ENCODE measurements at regions not wholly inside any gene's neighbourhood (a gene's known extent, or its start where the extent isn't known, plus 50 kb on each side); places are given as distances from the start of the nearest gene placed in this dataset.
"Not testable (repeated sequence)": the region's sequence is repeated elsewhere in the genome, so short reads cannot be mapped to it uniquely, and the experiment has no call there.

GRCh38 chr3:71934520-71935270 lies 149.7 kb upstream of the PROK2 start:
- DNase-seq (ENCODE audit: low read depth), result no peak

- no peak for DNase-seq (ENCODE audit: low read depth)
These were observed 147.0 kb upstream of the PROK2 start for GRCh38 chr3:71931922-71932321.

GRCh38 chr3:71930056-71930991 lies 145.4 kb upstream of the PROK2 start:
- peak; percentile 40 for DNase-seq (ENCODE audit: low read depth)

- no peak for DNase-seq (ENCODE audit: low read depth)
These were observed 143.3 kb upstream of the PROK2 start for GRCh38 chr3:71928212-71928611.

GRCh38 chr3:71927505-71928066 lies 142.6 kb upstream of the PROK2 start:
- no peak for DNase-seq (ENCODE audit: low read depth)

- DNase-seq (ENCODE audit: low read depth), result no peak
These were observed 141.7 kb upstream of the PROK2 start for GRCh38 chr3:71926616-71927015.

- peak; percentile 45 for DNase-seq (ENCODE audit: low read depth)
These were observed 141.3 kb upstream of the PROK2 start for GRCh38 chr3:71926262-71926600.

GRCh38 chr3:71925511-71926261 lies 140.7 kb upstream of the PROK2 start:
- not testable (repeated sequence) for DNase-seq (ENCODE audit: low read depth)

GRCh38 chr3:71924721-71925120 lies 139.8 kb upstream of the PROK2 start:
- DNase-seq (ENCODE audit: low read depth), result no peak

GRCh38 chr3:71921036-71921435 lies 136.1 kb upstream of the PROK2 start:
- DNase-seq (ENCODE audit: low read depth), result no peak

- no peak for DNase-seq (ENCODE audit: low read depth)
These were observed 134.6 kb upstream of the PROK2 start for GRCh38 chr3:71919572-71919971.

- no peak for DNase-seq (ENCODE audit: low read depth)
These were observed 132.6 kb upstream of the PROK2 start for GRCh38 chr3:71917545-71917944.

GRCh38 chr3:71916747-71917369 lies 131.9 kb upstream of the PROK2 start:
- no peak for DNase-seq (ENCODE audit: low read depth)

- DNase-seq (ENCODE audit: low read depth), result no peak
These were observed 128.0 kb upstream of the PROK2 start for GRCh38 chr3:71912839-71913495.

- no peak for DNase-seq (ENCODE audit: low read depth)
These were observed 125.2 kb upstream of the PROK2 start for GRCh38 chr3:71910108-71910507.

- no peak for DNase-seq (ENCODE audit: low read depth)
These were observed 123.0 kb upstream of the PROK2 start for GRCh38 chr3:71907996-71908395.

- DNase-seq (ENCODE audit: low read depth), result no peak
These were observed 122.0 kb upstream of the PROK2 start for GRCh38 chr3:71906976-71907375.

- no peak for DNase-seq (ENCODE audit: low read depth)
These were observed 120.5 kb upstream of the PROK2 start for GRCh38 chr3:71905426-71905825.

- no peak for DNase-seq (ENCODE audit: low read depth)
These were observed 119.0 kb upstream of the PROK2 start for GRCh38 chr3:71903936-71904335.

GRCh38 chr3:71903112-71903495 lies 118.2 kb upstream of the PROK2 start:
- no peak for DNase-seq (ENCODE audit: low read depth)

Data from renal cortical epithelial cell (primary cell).